ENCODE measurements at regions not wholly inside any gene's neighbourhood (a gene's known extent, or its start where the extent isn't known, plus 50 kb on each side); places are given as distances from the start of the nearest gene placed in this dataset.

DNA sequence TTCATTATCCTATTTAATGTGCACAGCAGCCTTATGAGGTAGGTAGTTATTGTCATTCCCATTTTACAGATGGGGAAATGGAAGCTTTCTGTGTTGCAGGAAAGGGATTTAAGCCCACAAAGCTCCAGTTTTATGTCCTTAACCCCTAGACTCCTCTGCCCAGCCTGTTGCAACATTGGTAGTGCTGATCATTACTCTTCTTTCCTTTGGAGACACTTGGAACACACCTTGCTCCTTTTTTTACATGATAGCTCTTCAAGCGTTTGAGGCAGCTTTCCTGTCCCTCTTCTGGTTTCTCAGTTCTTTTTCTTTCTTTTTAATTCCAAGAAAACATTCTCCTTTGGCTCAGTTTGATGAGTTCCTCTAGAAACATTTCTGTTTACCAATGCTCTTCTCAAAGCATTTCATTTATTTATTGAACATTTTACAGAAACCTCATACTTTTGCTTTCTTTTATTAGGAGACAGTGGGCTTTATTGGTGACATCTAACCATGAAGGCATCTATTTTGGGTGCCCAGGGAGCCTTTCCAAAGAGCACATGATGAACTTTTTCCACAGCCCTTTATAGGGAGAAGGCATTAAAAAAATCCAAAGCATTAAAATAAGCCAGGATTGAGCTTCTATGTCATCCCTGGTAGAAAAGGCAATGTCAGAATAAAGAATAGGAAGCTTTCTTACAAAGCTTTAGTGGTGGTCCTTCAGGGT, 218.0 kb downstream of the TMEM38B start:
- no peak for DNase-seq (ENCODE audit: low read depth in 4 of 4, low spot score in 3 of 4)

DNA sequence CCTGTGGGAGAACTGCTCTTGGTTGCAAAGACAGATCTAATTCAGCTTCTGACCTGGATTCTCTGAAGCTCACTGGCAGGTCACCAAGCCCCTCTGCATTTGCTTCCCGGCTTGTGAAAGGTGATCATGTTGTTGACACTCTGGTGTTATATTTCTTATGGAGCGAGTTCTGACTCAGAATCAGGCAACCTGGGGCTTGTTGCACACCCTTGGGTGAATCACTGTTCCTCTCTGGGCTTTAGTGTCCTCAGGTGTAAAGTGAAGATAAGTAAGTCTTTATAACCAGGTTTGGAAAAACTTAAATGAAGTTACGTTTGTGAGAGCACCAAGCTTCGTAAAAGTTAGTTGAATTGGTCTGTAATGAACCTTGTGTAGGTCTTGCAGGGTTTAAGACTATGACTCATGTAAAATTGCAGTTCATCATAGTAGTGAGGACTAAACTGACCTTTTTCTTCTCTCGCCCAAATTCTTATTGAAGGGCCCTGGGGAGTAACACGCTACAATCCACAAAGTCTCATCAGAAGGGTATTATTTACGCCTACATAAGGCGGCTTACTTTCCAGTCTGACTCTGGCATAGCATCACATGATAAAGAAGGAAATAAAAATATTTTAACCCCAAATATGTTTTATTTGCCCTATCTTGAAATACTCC, 218.6 kb downstream of the TMEM38B start:
- no peak for DNase-seq (ENCODE audit: low read depth in 4 of 4, low spot score in 3 of 4)

DNA sequence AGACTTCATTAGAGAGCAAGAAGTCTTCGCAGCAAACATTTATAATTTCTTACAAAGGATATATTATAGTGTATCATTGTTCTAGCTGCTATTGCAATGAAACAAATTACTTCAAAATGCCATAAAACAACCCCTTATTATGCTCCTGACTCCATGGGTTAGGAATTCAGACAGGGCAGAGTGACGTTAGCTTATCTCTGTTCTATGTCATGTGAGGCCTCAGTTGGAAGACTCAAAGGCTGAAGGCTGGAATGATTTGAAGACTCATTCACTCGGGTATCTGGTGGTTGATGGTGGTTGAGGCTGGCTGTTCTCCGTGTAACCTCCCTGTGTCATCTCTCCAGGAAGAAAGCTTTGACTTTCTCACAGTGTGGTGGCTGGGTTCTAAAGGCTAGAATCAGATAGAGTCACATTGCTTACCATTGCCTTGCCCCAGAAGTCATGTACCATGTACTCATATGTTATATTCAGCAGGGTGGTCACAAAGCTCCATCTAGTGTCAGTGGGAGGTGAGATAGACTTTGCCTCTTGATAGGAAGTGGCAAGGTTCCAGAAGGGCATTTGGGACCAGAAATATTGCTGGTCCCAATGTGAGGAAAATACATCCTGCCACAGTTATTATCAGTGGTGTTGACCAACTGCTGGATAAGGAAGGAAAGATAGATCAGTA, 226.9 kb downstream of the TMEM38B start:
- DNase-seq (ENCODE audit: low read depth in 4 of 4, low spot score in 3 of 4), result no peak

DNA sequence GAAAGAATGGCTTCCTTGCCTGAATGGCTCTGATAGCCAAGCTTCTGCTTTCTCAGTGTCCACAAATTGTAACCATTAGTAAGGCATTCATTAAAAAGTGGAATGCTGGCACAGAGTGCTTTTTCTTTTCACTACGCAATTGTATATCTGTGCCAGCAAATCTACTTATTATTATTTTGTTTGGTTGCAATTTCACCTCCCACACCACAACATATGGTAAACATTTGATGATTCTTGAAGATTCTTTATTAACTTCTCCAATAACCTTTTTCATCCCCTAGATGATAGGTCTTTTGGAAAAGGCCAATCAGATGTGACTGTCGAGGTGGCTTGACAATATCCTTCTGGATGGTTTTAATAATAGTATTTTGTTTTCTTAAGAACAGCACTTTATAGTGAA, 234.1 kb downstream of the TMEM38B start:
- no peak for DNase-seq (ENCODE audit: low read depth in 4 of 4, low spot score in 3 of 4)

DNA sequence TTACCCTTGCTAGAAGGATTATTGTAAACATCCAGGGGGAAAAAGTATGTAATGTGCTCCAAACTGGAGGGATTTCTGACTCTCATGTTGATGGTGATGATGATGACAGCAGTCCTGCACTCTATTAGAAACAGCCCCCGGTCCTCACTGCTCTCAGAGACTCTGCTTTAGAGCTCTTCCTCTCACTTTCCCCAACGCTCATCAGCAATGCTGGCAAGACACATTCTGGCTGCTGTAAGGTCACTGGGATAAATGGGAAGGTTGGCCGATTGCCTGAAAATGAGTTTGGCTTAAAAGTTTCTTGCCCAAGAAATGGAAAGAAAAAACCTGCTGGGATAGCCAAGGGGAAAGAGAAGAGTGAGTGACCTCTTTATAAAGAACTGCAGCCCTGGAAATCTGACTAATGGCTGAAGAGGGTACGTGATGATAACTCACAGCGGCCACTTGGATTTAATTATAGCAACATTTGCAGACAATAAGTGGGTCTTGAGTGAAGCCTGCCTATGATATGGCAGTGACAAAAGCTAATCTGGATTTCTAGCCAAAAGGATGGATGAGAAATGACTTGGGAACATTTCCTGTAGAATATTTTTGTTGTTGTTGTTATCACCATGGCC, 235.8 kb downstream of the TMEM38B start:
- no peak for DNase-seq (ENCODE audit: low read depth in 4 of 4, low spot score in 3 of 4)

DNA sequence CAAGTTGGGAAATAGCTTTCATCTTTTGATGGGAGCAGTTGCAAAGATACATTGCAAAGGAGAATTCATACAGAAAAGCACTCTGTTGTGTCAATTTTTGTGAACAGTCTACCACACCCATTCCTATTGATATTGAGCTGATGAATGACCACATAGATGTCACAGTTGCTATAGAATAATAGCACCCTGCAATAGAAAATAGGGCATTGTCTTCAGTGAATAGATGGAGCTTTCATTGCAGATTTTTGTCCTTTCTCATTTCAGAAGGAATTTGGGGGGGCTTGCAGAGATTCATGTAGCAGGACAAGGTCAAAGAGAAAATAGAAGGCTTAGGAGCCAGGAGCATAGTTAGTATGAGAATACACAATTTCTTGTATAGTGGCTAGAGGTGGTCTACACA, 237.9 kb downstream of the TMEM38B start:
- no peak for DNase-seq (ENCODE audit: low read depth in 4 of 4, low spot score in 3 of 4)

DNA sequence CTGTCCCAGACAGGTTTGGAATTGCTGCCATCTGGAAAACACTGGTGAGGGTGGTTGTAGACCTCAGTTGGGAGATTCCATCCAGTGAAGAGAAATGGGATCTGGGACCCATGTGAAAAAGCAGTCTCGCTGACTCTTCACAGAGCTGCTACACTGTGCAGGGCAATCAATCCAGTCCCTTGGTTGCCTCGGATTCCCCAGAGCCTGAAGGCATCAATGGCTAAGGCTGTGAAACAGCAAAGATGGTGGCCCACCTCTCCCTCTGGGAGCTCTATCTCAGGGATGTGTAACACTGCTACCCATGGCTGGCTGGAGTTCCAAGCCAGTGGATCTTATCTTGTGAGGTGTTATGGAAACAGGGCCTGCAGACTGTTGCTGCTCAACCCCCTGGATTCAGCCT, 256.1 kb downstream of the TMEM38B start:
- no peak for DNase-seq (ENCODE audit: low read depth in 4 of 4, low spot score in 3 of 4)

DNA sequence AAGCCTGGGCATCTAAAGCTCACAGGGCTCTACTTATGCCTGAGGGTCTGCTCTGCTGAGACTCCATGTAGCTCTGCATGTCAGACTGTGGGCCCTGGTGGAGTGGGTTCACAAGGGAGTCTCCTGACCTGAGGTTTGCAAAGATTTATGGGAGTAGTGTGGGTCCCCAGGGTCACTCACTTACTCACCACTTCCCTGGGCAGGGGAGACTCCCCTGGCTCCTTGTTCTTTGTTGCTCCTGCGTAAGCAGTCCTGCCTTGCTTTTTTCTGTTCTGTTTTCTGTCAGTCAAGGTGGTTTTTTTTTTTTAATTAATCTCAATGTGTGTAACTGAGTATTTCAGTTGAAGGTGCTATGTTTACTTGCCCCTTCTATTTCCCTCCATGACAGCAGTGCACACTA, 256.6 kb downstream of the TMEM38B start:
- DNase-seq (ENCODE audit: low read depth in 4 of 4, low spot score in 3 of 4), result no peak

DNA sequence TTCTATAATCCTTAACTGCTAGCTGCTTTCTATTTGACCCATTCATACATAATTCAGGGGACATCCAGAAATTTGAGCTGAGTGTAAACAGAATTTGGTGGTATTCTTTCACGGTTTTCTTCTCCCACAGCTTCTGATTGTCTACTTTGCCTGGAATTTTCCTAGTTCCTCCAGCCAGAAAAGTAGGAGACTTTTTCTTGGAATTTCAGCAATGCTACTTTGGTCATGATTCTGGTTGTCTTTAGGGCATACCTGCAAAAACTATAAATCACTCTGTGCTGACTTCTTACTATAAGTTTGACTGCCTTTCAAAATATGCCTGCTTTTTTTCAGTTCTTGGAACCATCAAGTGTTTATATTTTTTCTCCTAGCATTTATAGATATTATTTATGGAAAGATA, 260.2 kb downstream of the TMEM38B start:
- no peak for DNase-seq (ENCODE audit: low read depth in 4 of 4, low spot score in 3 of 4)

DNA sequence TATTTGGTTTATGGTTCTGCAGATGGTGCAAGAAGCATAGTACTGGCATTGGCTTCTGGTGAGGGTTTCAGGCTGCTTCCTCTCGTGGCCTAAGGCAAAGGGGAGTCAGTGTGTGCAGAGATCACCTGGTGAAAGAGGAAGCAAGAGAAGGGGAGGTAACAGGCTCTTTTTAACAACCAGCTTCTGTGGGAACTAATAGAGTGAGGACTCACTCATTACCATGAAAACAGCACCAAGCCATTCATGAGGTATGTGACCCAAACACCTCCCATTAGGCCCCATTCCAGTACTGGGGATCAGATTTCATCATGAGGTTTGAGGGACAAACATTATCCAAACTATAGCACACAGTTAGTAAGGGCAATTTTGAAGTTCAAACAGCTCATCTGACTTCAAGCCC, 263.5 kb downstream of the TMEM38B start:
- DNase-seq (ENCODE audit: low read depth in 4 of 4, low spot score in 3 of 4), result no peak

DNA sequence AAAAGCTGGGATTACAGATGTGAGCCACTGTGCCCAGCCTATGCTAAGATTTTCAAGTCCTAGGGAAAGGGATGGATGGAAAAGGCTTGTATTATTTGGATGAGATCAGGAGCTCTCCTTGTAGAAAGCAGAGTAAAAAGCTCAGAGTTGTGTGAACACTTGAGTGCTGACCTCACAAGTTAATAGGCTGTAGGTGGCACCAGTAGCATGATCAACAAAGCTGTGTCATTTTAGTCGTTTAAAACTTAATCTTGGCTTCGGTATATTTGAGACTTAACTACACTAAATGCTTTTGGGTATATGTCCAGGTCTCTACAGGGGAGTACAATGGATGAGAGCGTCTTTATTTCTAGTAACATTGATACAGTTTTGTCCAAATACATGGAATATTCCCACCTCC, 264.2 kb downstream of the TMEM38B start:
- DNase-seq (ENCODE audit: low read depth in 4 of 4, low spot score in 3 of 4), result no peak

DNA sequence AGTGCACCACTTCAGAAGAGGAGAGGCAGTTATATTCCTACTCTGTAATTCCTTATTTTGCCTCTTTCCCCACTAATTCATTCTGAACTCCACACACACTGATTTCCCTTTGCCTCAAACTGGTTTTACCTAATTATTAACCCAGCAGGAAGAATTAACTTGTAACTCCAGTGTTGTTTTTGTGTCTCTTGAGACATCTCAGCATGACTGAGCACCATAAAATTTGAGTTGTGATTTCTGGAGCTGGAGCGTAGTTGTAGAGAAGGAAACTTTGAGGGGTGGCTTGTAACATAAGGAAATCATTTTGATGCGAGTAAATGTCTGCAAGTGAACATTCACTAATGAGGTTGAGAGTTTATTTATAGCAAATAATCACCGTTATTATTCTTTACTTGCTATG, 265.2 kb downstream of the TMEM38B start:
- peak; percentile 49 to 75 (median 64) for DNase-seq (ENCODE audit: low read depth in 4 of 4, low spot score in 3 of 4)

DNA sequence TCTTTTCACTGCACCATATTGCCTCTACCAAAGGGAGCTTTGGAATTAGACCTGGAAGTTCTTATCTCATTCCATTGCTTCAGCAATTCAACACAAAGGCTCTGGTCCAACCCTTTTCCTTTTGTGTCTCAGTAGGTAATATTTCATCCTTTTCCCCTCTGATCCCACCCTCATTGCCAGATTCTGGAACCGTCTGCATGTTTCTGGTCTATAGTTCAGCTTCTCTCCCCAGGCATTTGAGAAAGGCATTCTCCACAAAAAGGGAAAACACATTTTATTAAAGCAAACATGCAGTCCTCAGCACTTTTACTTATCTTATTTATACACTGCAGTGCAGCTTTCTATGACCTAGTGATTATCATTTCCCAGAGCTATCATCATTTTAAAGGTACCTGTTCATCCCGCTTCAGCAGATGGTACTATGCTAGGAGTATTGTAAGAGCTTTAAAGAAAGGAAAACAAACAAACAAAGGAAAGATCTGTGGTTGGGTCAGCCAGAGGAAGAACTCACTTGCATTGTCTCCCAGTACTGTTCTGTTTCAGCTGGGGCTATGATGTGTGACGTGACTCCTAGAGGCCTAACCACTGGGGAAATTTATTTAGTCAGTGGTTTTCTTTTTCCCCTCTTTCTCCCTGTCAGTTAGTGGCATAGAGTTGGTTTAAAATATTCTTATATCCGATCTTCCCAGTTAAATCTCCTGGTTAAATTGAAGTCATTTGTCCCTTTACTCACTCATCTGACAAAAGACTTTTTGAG, 269.2 kb downstream of the TMEM38B start:
- no peak for DNase-seq (ENCODE audit: low read depth in 4 of 4, low spot score in 3 of 4)

DNA sequence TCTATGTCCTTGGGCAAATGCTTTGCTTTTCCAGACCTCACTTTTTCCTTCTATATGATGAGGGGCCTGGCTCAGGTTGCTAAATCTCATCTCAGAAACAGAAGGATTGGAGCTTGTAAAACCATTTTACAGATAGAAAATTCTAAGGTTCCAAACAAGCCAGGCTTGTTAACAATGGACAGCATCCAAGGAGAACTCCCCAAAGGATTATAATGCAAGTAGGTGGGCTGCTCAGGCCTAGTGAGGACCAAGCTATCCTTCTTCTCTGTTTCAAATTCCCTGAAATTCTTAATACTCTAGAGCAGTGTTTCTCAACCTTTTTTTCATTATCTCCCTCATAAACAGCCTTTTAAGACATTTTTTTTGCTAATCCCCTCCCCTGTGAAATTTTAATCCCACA, 269.8 kb downstream of the TMEM38B start:
- DNase-seq (ENCODE audit: low read depth in 4 of 4, low spot score in 3 of 4), result no peak

DNA sequence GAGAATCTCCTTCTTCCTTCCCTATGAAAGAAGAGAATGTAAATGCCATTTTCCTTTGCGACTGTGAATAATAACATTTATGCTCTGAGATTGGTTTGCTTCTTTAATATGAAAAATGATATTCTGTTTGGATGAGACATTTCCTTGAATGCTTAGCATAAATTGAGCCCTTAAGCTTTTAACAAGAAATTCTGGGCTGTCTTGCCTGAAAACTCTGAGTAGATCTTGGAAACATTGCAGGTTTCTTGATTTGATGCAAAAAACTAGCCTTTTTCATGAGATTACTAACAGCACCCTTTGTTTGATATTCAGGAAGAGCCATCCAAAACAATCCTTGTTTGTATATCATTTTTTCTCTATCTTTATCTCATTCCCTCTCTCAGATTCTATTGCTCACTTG, 272.5 kb downstream of the TMEM38B start:
- DNase-seq (ENCODE audit: low read depth in 4 of 4, low spot score in 3 of 4), result no peak

DNA sequence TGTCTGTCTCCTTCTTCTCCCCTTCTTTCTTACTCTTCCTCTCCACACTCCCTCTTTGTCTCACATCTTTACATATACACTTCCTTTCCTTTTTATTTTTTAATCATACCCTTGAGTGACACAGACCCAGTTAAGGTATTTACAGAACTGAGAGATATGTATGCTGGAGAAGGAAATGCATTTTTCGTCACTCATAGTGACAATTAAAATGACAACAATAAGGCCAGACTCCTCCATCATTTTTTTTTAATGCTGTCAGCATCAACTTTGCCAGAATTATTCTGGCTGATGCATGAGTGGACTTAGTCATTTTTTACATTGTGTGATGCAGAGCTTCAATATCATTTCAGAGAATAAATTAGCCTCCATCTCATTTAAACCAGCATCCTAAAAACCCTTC, 272.9 kb downstream of the TMEM38B start:
- DNase-seq (ENCODE audit: low read depth in 4 of 4, low spot score in 3 of 4), result no peak

DNA sequence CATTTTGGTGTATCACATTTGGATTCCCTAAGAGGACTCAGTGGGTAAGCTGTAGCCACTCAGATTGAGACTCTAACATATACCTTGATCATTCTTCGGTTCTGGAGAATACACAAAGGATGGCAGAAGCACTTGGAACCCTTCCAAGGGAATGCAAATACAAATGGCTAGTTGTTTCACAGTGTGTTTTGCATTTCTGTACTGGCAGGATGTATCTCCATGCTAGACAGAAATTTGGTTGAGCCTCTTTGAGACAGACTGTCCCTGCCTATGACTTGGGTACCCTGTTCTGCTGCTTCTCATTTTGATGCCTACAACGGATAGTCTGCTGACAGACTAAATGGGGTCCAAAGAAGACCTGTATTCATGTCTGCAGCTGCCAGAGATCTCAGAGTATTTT, 273.5 kb downstream of the TMEM38B start:
- no peak for DNase-seq (ENCODE audit: low read depth in 4 of 4, low spot score in 3 of 4)

DNA sequence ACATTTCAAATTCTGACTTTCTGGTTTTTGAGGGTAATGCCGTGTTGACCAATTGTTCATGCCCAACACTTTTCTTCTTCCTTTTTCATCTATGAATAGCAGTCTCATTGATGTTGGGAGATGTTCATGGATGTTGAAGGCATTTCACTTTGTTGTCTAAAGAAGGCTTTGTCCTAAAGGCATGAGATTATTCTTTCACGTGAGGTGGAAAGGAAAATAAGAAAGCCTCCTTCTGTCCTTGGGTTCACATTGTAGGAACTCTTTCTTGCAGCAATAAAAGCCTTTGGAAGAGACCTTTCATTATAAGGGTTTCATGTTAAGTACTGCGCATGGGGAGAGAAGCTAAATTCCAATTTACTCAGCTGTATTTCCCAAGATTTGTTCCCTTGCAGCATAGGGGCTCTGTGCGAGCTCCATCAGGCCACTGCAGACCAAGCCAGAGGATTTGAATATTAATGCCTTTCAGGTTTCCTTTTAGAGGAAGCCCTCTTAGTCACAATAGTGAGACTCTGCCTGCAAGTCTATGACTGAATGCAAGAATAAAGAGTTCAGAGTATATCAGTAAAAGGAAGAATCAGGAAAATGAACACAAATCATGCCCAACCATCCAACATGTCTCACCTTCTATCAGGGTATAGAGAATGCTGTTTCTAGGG, 274.6 kb downstream of the TMEM38B start:
- no peak for DNase-seq (ENCODE audit: low read depth in 4 of 4, low spot score in 3 of 4)

DNA sequence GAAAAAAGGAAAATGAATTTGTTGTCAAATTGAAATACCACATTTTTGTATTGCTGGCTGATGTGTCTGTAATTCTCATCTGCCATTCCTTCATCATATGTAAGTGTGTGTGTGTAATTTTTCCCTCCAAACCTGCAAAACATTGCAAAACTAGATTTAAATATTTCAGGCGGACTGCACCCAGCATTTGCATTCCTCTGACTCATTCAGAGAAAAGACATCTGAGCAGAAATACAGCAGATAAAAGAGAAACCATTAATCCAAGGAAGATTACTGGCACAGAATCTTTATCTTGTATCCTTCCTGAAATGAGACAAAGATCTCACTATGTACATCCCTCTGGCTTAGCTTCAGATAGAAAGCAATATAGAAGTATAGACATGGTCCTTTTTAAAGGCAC, 275.3 kb downstream of the TMEM38B start:
- no peak for DNase-seq (ENCODE audit: low read depth in 4 of 4, low spot score in 3 of 4)

DNA sequence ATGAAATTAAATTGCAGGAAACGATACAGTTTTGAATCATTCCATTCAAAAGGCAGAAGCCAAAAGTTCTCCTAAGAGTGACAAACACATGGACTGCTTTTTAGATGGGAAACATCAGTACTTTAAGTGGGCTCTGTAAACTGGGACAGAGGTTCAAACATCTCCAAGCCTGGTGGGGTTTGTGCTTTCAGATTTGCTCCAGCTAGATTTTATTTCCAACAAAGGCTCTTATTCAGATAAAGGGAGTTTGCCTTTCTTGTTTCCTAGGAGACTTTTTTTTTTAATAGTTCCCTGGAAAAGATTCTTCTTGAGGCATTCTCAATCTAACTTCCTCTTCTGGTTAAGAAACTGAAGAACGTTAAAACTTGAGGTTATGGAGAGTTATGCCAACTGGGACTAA, 277.6 kb downstream of the TMEM38B start:
- DNase-seq (ENCODE audit: low read depth in 4 of 4, low spot score in 3 of 4), result no peak
